Heart left ventricle (tissue), 13 donors: ENCODE measurements at regions not wholly inside any gene's neighbourhood (a gene's known extent, or its start where the extent isn't known, plus 50 kb on each side); places are given as distances from the start of the nearest gene placed in this dataset.

Experiments used
- POLR2A ChIP-seq, 2 donors: fragments of 450-650 bp; IDR thresholded peaks; one replicate each; pipeline ENCODE4 v1.6.1; 2017; ENCODE audit warnings: antibody characterized with exemption in 2 of 2, mild to moderate bottlenecking in 2 of 2, moderate library complexity in 2 of 2
- TF ChIP-seq, protein P1 (sequence below), 12 donors: fragments of 200-600 bp; sonication (generic) in 4 of 12; IDR thresholded peaks; one replicate each; pipeline versions ENCODE4 v1.5.0 to v1.8.0; 2018 to 2022; ENCODE audit warnings: antibody characterized with exemption in 12 of 12, mild to moderate bottlenecking in 5 of 12
- donor health status: ischemic (EF 13 %, LVEDD 7.1; RV severe dilation, severe dysfunction).
- donor health status: DM: no; HTN: yes; CAD: no.
- donor health status: DM: no; HTN: no; CAD: no.
- donor health status: ischemic (EF 25% LVEDD 6.9; RV normal size, moderate dysfunction).
- donor health status: ischemic (EF 25% LVEDD 5.7; RV mildly dilated, moderate dysfunction).
- donor health status: ischemic (EF 35%, LVEDD 5.7; RV mildly dilated, moderate dysfunction).
- donor health status: nonischemic (EF 11% LVEDD 7.7; RV severe dilation, severe dysfunction).
- donor health status: DM: yes; HTN: yes; CAD: no.
- donor health status: PGD.
- donor health status: ischemic (EF 29% LVEDD 5.4; RV normal size, mild dysfunction).
- donor health status: nonischemic (EF 23%, LVEDD 6.1; RV moderate dilation, normal function).

DNA sequence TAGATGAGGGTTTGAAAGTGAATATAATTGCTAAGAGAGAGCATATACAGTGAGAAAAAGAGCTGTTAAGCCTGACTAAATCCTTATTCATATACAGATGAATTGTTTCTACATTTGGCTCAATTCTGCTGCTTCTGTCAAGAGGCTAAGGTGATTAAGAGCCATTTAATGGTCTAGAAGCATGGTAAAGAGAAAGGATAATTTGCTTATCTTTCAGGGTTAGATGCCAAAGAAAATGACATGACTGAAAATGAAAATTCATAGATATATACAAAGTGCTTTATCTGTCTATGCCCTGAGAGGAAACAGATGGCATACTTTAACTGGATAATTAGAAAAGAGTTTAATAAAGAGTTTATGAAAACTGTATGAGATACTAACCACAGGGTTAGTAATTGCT lies 834.9 kb downstream of the SLC6A15 start:
- TF ChIP-seq, protein P1, sequence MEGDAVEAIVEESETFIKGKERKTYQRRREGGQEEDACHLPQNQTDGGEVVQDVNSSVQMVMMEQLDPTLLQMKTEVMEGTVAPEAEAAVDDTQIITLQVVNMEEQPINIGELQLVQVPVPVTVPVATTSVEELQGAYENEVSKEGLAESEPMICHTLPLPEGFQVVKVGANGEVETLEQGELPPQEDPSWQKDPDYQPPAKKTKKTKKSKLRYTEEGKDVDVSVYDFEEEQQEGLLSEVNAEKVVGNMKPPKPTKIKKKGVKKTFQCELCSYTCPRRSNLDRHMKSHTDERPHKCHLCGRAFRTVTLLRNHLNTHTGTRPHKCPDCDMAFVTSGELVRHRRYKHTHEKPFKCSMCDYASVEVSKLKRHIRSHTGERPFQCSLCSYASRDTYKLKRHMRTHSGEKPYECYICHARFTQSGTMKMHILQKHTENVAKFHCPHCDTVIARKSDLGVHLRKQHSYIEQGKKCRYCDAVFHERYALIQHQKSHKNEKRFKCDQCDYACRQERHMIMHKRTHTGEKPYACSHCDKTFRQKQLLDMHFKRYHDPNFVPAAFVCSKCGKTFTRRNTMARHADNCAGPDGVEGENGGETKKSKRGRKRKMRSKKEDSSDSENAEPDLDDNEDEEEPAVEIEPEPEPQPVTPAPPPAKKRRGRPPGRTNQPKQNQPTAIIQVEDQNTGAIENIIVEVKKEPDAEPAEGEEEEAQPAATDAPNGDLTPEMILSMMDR (IDR thresholded peaks at IDR 0.05), result no peak
- no peak for TF ChIP-seq POLR2A (IDR thresholded peaks at IDR 0.05)
